Psoas muscle (tissue), 7 donors: ENCODE measurements at regions not wholly inside any gene's neighbourhood (a gene's known extent, or its start where the extent isn't known, plus 50 kb on each side); places are given as distances from the start of the nearest gene placed in this dataset.

Experiments used
- ATAC-seq, 4 donors: fragments of 200-7000 bp; cut with Tn5 transposase; one replicate each; pipeline ENCODE4 v1.9.1; 2020; ENCODE audit warnings: moderate library complexity in 3 of 4, mild to moderate bottlenecking in 2 of 4
- DNase-seq, 2 donors: peaks; one replicate each; pipeline ENCODE4 v3.0.0-alpha.2; 2020
- H3K27ac ChIP-seq: fragments of 200-600 bp; one replicate; pipeline ENCODE4 v1.8.0; 2022
- H3K27me3 ChIP-seq, 3 donors: fragments of 200-600 bp in 1 of 3; one replicate each; pipeline versions ENCODE4 v1.6.1 to v1.8.0; 2013 to 2022; ENCODE audit warnings: low read length in 2 of 3, mild to moderate bottlenecking in 2 of 3, moderate library complexity in 1 of 3; ENCODE audit not compliant: insufficient read depth in 3 of 3
- H3K36me3 ChIP-seq, 2 donors: fragments of 200-600 bp in 1 of 2; one replicate each; pipeline versions ENCODE4 v1.6.1 to v1.8.0; 2013 to 2022; ENCODE audit warnings: low read depth in 1 of 2, mild to moderate bottlenecking in 1 of 2, moderate library complexity in 1 of 2; ENCODE audit not compliant: insufficient read depth in 1 of 2
- H3K4me1 ChIP-seq: fragments of 200-600 bp; one replicate; pipeline ENCODE4 v1.8.0; 2022
- H3K4me3 ChIP-seq: fragments of 200-600 bp; one replicate; pipeline ENCODE4 v1.8.0; 2022; ENCODE audit warnings: mild to moderate bottlenecking
- H3K9me3 ChIP-seq: fragments of 200-600 bp; one replicate; pipeline ENCODE4 v1.8.0; 2022
- CTCF ChIP-seq: fragments of 200-600 bp; IDR thresholded peaks from one replicate; pipeline ENCODE4 v1.8.0; 2022; ENCODE audit warnings: antibody characterized with exemption
- WGBS, 3 donors: extraction: QIAGEN DNeasy Blood & Tissue Kit; methylation state at CpG; one replicate each; pipeline versions ENCODE4 v1.1.6 to v1.1.7; 2013; 5-methylcytosine and 5-hydroxymethylcytosine counted together
- intact Hi-C, 2 donors: fragments of 100-400 bp; cut with DNase I; formaldehyde crosslinking; loops; one replicate each; pipeline versions ENCODE4 v1.11.0 to v1.14.2; 2022
- donor health status: healthy with polysubstance abuse.
- donor health status: DM: no; HTN: no; CAD: no; lungs with moderate emphysema.
- donor health status: Bipolar disorder and iron deficiency.
- donor health status: healthy.
- donor health status: DM: yes; HTN: yes; CAD: no.
- donor health status: DM: no; HTN: no; CAD: no.
- donor health status: DM: yes; HTN: yes; CAD: no.

- no peak for DNase-seq
- 84 to 88% (median 86%) methylated on average over 16 of the region's 16 CpGs for WGBS, 3 donors
Measured at GRCh38 chr12:84793558-84794367, 118.8 kb downstream of the SLC6A15 start.

DNA sequence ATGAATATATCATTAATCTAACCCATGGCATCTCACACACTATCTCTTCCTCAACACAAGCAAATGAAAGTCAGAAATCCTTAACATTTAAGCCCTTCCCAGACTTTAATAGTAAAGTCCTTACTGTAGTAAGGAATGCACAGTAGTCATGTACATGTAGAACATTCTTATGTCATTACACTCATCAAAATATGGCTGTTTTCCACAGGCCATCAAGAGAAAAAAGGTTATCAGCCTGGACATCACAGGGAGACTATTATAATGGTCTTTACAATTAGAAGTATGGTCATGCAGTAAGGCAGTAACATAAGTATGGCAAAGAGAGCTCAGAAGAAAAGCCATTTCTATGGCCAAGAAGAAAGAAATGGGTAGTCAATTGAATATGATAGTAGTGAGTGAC, 121.2 kb downstream of the SLC6A15 start:
- TF ChIP-seq CTCF = no peak
- H3K4me3 ChIP-seq = no peak overlapping the region
- intact Hi-C loops = no loop called here
- no peaks in the 10 kb centered on the region for H3K9me3 ChIP-seq
- H3K27me3 ChIP-seq = no peaks in the 10 kb centered on the region
- DNase-seq = no peak
- no peak for ATAC-seq
- H3K4me1 ChIP-seq = no peaks in the 10 kb centered on the region
- H3K36me3 ChIP-seq = no peaks in the 10 kb centered on the region
- no peak overlapping the region for H3K27ac ChIP-seq

More at GRCh38 chr12:84793558-84794367, 118.8 kb downstream of the SLC6A15 start:
- no peaks in the 10 kb centered on the region for H3K27me3 ChIP-seq
- H3K27ac ChIP-seq = no peak overlapping the region
- no peaks in the 10 kb centered on the region for H3K36me3 ChIP-seq
- no peak for ATAC-seq
- no peaks in the 10 kb centered on the region for H3K4me1 ChIP-seq
- TF ChIP-seq CTCF = no peak
- H3K9me3 ChIP-seq = no peaks in the 10 kb centered on the region
- no peak overlapping the region for H3K4me3 ChIP-seq
- intact Hi-C loops = no loop called here

GRCh38 chr12:84789184-84789583, 123.4 kb downstream of the SLC6A15 start:
- TF ChIP-seq CTCF = no peak
- intact Hi-C loops = no loop called here
- ATAC-seq (no peak), DNase-seq (no peak)
- H3K27me3 ChIP-seq = no peaks in the 10 kb centered on the region
- H3K4me1 ChIP-seq = no peaks in the 10 kb centered on the region
- no peaks in the 10 kb centered on the region for H3K36me3 ChIP-seq
- H3K9me3 ChIP-seq = no peaks in the 10 kb centered on the region
- H3K4me3 ChIP-seq = no peak overlapping the region
- H3K27ac ChIP-seq = no peak overlapping the region

GRCh38 chr12:84787253-84787652, 125.3 kb downstream of the SLC6A15 start:
- no peak for ATAC-seq
- intact Hi-C loops = no loop called here
- Histone ChIP-seq H3K9me3 (no peaks in the 10 kb centered on the region), H3K27me3 (no peaks in the 10 kb centered on the region), H3K36me3 (no peaks in the 10 kb centered on the region), H3K4me3 (no peak overlapping the region), H3K27ac (no peak overlapping the region), H3K4me1 (no peaks in the 10 kb centered on the region)
- 59 to 65% (median 64%) methylated on average over 2 of the region's 2 CpGs for WGBS, 3 donors
- no peak for DNase-seq
- TF ChIP-seq CTCF = no peak

DNA sequence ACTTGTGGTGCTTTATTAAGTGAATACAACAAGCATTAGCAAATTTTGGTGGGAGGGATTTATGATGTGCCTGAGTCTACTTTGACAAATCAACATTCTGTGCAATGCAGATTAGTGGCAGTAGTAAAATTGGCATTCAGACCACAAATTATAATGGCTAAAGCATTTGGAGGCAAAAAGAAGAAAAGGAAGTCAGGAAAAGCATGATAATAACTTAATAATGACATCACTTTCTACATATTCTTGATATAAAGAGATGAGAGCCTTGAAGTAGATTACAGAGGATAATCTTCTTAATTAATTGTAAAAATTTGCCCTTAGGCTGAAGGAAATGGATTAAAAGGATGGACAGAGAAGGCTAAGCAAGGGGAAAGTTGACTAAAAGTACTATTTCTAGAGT, 126.0 kb downstream of the SLC6A15 start:
- H3K27ac ChIP-seq = no peak overlapping the region
- no peak for TF ChIP-seq CTCF
- no peaks in the 10 kb centered on the region for H3K9me3 ChIP-seq
- no peak overlapping the region for H3K4me3 ChIP-seq
- H3K27me3 ChIP-seq = no peaks in the 10 kb centered on the region
- ATAC-seq (no peak), DNase-seq (no peak)
- intact Hi-C loops = no loop called here
- no peaks in the 10 kb centered on the region for H3K4me1 ChIP-seq
- no peaks in the 10 kb centered on the region for H3K36me3 ChIP-seq
